Osteoblast (primary cell): ENCODE measurements at regions not wholly inside any gene's neighbourhood (a gene's known extent, or its start where the extent isn't known, plus 50 kb on each side); places are given as distances from the start of the nearest gene placed in this dataset.

Experiments used
- DNase-seq: peaks from one replicate; pipeline ENCODE4 v3.0.0; 2011; ENCODE audit warnings: low spot score, mixed read lengths; ENCODE audit not compliant: insufficient read length; ENCODE audit errors: missing footprints
- H2AFZ ChIP-seq: 2 replicates; pipeline ENCODE4 v1.6.0; 2011; ENCODE audit warnings: mild to moderate bottlenecking, low read length
- H3K27ac ChIP-seq: 2 replicates; pipeline ENCODE4 v1.5.1; 2011; ENCODE audit warnings: mild to moderate bottlenecking, low read depth, low read length, moderate library complexity
- H3K27me3 ChIP-seq: 2 replicates; pipeline ENCODE4 v1.6.0; 2012; ENCODE audit warnings: mild to moderate bottlenecking, control low read depth, inconsistent platforms, low read length, moderate library complexity; ENCODE audit not compliant: insufficient read depth
- H3K36me3 ChIP-seq: 2 replicates; pipeline ENCODE4 v1.5.1; 2011; ENCODE audit warnings: mild to moderate bottlenecking, low read length, control low read depth, moderate library complexity; ENCODE audit not compliant: insufficient read depth
- H3K4me1 ChIP-seq: 2 replicates; pipeline ENCODE4 v1.5.1; 2011; ENCODE audit warnings: mild to moderate bottlenecking, low read length, control low read depth, moderate library complexity; ENCODE audit not compliant: insufficient read depth
- H3K4me2 ChIP-seq: 2 replicates; pipeline ENCODE4 v1.6.0; 2011; ENCODE audit warnings: mild to moderate bottlenecking, low read length; ENCODE audit not compliant: insufficient read depth
- H3K4me3 ChIP-seq: fragments of 200-600 bp; sonication (generic); 3 replicates; pipeline ENCODE4 v1.5.1; 2012; ENCODE audit warnings: mild to moderate bottlenecking, low read length, inconsistent platforms; ENCODE audit not compliant: insufficient read depth
- H3K79me2 ChIP-seq: 2 replicates; pipeline ENCODE4 v1.6.0; 2012; ENCODE audit warnings: mild to moderate bottlenecking, low read length, control low read depth, inconsistent platforms; ENCODE audit not compliant: insufficient read depth
- H3K9me3 ChIP-seq: 2 replicates; pipeline ENCODE4 v1.5.1; 2011; ENCODE audit warnings: low read depth, low read length, control low read depth
- H4K20me1 ChIP-seq: 2 replicates; pipeline ENCODE4 v1.6.0; 2012; ENCODE audit warnings: mild to moderate bottlenecking, low read length, control low read depth; ENCODE audit not compliant: insufficient read depth
- TF ChIP-seq, protein P1 (sequence below): IDR thresholded peaks from 2 replicates; pipeline ENCODE4 v1.5.1; 2011; ENCODE audit warnings: mild to moderate bottlenecking, low read depth, low read length, moderate library complexity; ENCODE audit errors: extremely low read depth

DNA sequence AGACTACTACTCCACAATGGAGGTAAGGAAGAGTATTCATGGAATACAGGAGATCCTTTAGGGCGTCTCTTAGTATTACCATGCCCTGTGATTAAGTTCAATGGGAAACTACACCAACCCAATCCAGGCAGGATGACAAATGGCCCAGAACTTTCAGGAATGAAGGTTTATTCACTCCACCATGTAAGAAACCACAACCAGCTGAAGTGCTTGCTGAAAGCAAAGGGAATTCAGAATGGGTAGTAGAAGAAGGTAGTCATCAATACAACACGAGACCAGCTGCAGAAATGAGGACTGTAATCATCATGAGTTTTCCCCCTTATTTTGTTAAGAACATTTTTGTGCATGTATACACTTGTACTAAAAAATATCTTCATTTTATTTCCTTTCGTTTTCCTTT, 76.6 kb downstream of the GPR37 start:
- H3K4me2 ChIP-seq: no peak overlapping the region
- no peaks in the 10 kb centered on the region for H3K4me1 ChIP-seq
- TF ChIP-seq, protein P1, sequence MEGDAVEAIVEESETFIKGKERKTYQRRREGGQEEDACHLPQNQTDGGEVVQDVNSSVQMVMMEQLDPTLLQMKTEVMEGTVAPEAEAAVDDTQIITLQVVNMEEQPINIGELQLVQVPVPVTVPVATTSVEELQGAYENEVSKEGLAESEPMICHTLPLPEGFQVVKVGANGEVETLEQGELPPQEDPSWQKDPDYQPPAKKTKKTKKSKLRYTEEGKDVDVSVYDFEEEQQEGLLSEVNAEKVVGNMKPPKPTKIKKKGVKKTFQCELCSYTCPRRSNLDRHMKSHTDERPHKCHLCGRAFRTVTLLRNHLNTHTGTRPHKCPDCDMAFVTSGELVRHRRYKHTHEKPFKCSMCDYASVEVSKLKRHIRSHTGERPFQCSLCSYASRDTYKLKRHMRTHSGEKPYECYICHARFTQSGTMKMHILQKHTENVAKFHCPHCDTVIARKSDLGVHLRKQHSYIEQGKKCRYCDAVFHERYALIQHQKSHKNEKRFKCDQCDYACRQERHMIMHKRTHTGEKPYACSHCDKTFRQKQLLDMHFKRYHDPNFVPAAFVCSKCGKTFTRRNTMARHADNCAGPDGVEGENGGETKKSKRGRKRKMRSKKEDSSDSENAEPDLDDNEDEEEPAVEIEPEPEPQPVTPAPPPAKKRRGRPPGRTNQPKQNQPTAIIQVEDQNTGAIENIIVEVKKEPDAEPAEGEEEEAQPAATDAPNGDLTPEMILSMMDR: no peak

GRCh38 chr7:124686543-124687171, 78.9 kb downstream of the GPR37 start:
- Histone ChIP-seq H4K20me1 (no peaks in the 10 kb centered on the region), H3K4me2 (no peak overlapping the region), H3K36me3 (no peaks in the 10 kb centered on the region), H3K4me1 (no peaks in the 10 kb centered on the region), H3K27me3 (no peaks in the 10 kb centered on the region), H2AFZ (no peak overlapping the region), H3K4me3 (no peak overlapping the region), H3K79me2 (no peaks in the 10 kb centered on the region), H3K9me3 (no peaks in the 10 kb centered on the region), H3K27ac (no peak overlapping the region)
- TF ChIP-seq, protein P1: no peak
- DNase-seq: no peak

More for the DNA sequence above, 76.6 kb downstream of the GPR37 start:
- H3K4me3 ChIP-seq: no peak overlapping the region
- H3K27me3 ChIP-seq: no peaks in the 10 kb centered on the region
- H3K36me3 ChIP-seq: no peaks in the 10 kb centered on the region
- H2AFZ ChIP-seq: no peak overlapping the region
- H3K27ac ChIP-seq: no peak overlapping the region
- DNase-seq: no peak
- no peaks in the 10 kb centered on the region for H3K79me2 ChIP-seq
- no peaks in the 10 kb centered on the region for H4K20me1 ChIP-seq
- no peaks in the 10 kb centered on the region for H3K9me3 ChIP-seq

DNA sequence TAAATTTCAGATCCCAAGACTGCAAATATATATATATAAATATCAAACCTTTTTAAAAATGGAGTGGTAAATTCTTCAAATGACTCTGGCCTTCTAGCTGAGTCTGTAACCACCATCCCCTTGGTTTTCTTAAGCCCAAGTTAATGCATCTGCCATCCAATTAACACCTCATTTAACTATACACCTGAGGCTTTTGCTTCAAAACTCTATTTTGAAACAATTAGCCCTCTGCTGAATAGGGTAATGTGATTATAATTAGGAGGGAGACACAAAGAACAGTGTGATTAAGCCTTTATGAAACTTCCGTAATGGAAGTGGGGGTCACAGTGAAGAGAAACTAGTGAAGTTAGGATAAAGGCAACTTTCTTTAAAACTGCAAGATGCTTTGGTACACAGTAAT, 83.6 kb downstream of the GPR37 start:
- H3K36me3 ChIP-seq: no peaks in the 10 kb centered on the region
- H4K20me1 ChIP-seq: no peaks in the 10 kb centered on the region
- no peak overlapping the region for H3K27ac ChIP-seq
- no peak overlapping the region for H3K4me3 ChIP-seq
- no peak overlapping the region for H2AFZ ChIP-seq
- no peak for DNase-seq
- TF ChIP-seq, protein P1: no peak
- H3K4me2 ChIP-seq: no peak overlapping the region
- no peaks in the 10 kb centered on the region for H3K27me3 ChIP-seq
- H3K4me1 ChIP-seq: no peaks in the 10 kb centered on the region
- no peaks in the 10 kb centered on the region for H3K9me3 ChIP-seq
- H3K79me2 ChIP-seq: no peaks in the 10 kb centered on the region

GRCh38 chr7:124680304-124680703, 85.3 kb downstream of the GPR37 start:
- H3K9me3 ChIP-seq: no peaks in the 10 kb centered on the region
- H3K4me3 ChIP-seq: no peak overlapping the region
- H3K79me2 ChIP-seq: no peaks in the 10 kb centered on the region
- TF ChIP-seq, protein P1: no peak
- H2AFZ ChIP-seq: no peak overlapping the region
- H3K27ac ChIP-seq: no peak overlapping the region
- no peak overlapping the region for H3K4me2 ChIP-seq
- H3K27me3 ChIP-seq: no peaks in the 10 kb centered on the region
- no peaks in the 10 kb centered on the region for H4K20me1 ChIP-seq
- DNase-seq: no peak
- H3K4me1 ChIP-seq: no peaks in the 10 kb centered on the region
- H3K36me3 ChIP-seq: no peaks in the 10 kb centered on the region
